C4-2B (cell line): ENCODE measurements at regions not wholly inside any gene's neighbourhood (a gene's known extent, or its start where the extent isn't known, plus 50 kb on each side); places are given as distances from the start of the nearest gene placed in this dataset.

Source experiments
- H3K27ac ChIP-seq: fragments of 450-650 bp; 2 replicates; pipeline ENCODE4 v1.5.1; 2017
- CTCF ChIP-seq: fragments of 450-650 bp; conservative IDR thresholded peaks from 2 replicates; pipeline ENCODE4 v1.5.1; 2017; ENCODE audit warnings: mild to moderate bottlenecking
- ZFX ChIP-seq: fragments of 450-650 bp; IDR thresholded peaks from 2 replicates; pipeline ENCODE4 v1.6.1; 2017

- TF ChIP-seq ZFX (no peak), CTCF (no peak)
- H3K27ac ChIP-seq: peak overlapping the region; percentile 84
Measured at GRCh38 chr15:70474471-70475406, 288.6 kb downstream of the UACA start.

GRCh38 chr15:70473581-70474370, 289.6 kb downstream of the UACA start:
- H3K27ac ChIP-seq: peak overlapping the region; percentile 84
- TF ChIP-seq ZFX: no peak
- no peak for TF ChIP-seq CTCF

- no peak overlapping the region for H3K27ac ChIP-seq
- no peak for TF ChIP-seq ZFX
- TF ChIP-seq CTCF: no peak
Measured at GRCh38 chr15:70471517-70471916, 291.8 kb downstream of the UACA start.

GRCh38 chr15:70470556-70471191, 292.7 kb downstream of the UACA start:
- H3K27ac ChIP-seq: no peak overlapping the region

GRCh38 chr15:70469651-70470555, 293.5 kb downstream of the UACA start:
- no peak overlapping the region for H3K27ac ChIP-seq
- no peak for TF ChIP-seq CTCF
- TF ChIP-seq ZFX: no peak

More at GRCh38 chr15:70470556-70471191, 292.7 kb downstream of the UACA start:
- TF ChIP-seq CTCF: no peak
- no peak for TF ChIP-seq ZFX

GRCh38 chr15:70469182-70469581, 294.2 kb downstream of the UACA start:
- TF ChIP-seq CTCF: no peak
- no peak for TF ChIP-seq ZFX
- no peak overlapping the region for H3K27ac ChIP-seq
